IMR-90 (cell line): ENCODE measurements at regions not wholly inside any gene's neighbourhood (a gene's known extent, or its start where the extent isn't known, plus 50 kb on each side); places are given as distances from the start of the nearest gene placed in this dataset.

Experiments
- ATAC-seq: fragments of 200-7000 bp; cut with Tn5 transposase; 2 replicates; pipeline ENCODE4 v1.9.1; 2020; ENCODE audit warnings: low read depth, mild to moderate bottlenecking, moderate library complexity
- BruUV-seq: library from RNA; stranded (reverse); fragments of 400-500 nt; replicated peaks from 2 replicates; lab custom pipeline; 2021; lab: Mats Ljungman, UMichigan
- CTCF ChIA-PET: fragments of 300-600 bp; formaldehyde crosslinking; extraction: SDS; loops from one replicate; lab custom pipeline; 2021; ENCODE audit warnings: antibody characterized with exemption; lab: Yijun Ruan, JAX
- POLR2A ChIA-PET: fragments of 300-600 bp; sonication (Branson Sonifier 250); formaldehyde crosslinking; loops from one replicate; lab custom pipeline; 2022; ENCODE audit warnings: antibody characterized with exemption; ENCODE audit not compliant: unreplicated experiment; lab: Charles Lee
- DNase-seq: peaks from one replicate; pipeline ENCODE4 v3.0.0; 2013
- H2AFZ ChIP-seq: replicated peaks from 2 replicates; pipeline ENCODE3; 2013; ENCODE audit warnings: low read length, mild to moderate bottlenecking; ENCODE audit not compliant: poor library complexity
- H2AK5ac ChIP-seq: 2 replicates; pipeline ENCODE4 v1.6.1; 2013; ENCODE audit warnings: low read depth, low read length, inconsistent platforms
- H2AK9ac ChIP-seq: replicated peaks from 2 replicates; pipeline ENCODE3; 2013; ENCODE audit warnings: mild to moderate bottlenecking, low read depth, low read length, moderate library complexity; ENCODE audit not compliant: poor library complexity
- H2BK120ac ChIP-seq: 2 replicates; pipeline ENCODE4 v1.6.1; 2013; ENCODE audit warnings: low read depth, low read length, inconsistent platforms
- H2BK15ac ChIP-seq: 3 replicates; pipeline ENCODE4 v1.6.1; 2013; ENCODE audit warnings: low read depth, low read length, inconsistent platforms
- H2BK20ac ChIP-seq: 2 replicates; pipeline ENCODE4 v1.6.1; 2013; ENCODE audit warnings: low read depth, mild to moderate bottlenecking, inconsistent platforms, low read length, moderate library complexity
- H2BK5ac ChIP-seq: 2 replicates; pipeline ENCODE4 v1.6.1; 2013; ENCODE audit warnings: mild to moderate bottlenecking, low read depth, low read length, inconsistent platforms; ENCODE audit not compliant: poor library complexity, severe bottlenecking
- H3K14ac ChIP-seq: replicated peaks from 2 replicates; pipeline ENCODE4 v1.6.1; 2013; ENCODE audit warnings: low read depth, low read length, inconsistent platforms
- H3K18ac ChIP-seq: 2 replicates; pipeline ENCODE4 v1.6.1; 2013; ENCODE audit warnings: low read depth, low read length, control low read depth
- H3K23ac ChIP-seq: 2 replicates; pipeline ENCODE4 v1.6.1; 2013; ENCODE audit warnings: low read depth, low read length, inconsistent platforms
- H3K27ac ChIP-seq: 2 replicates; pipeline ENCODE4 v1.5.1; 2013; ENCODE audit warnings: mild to moderate bottlenecking, control low read depth, low read length; ENCODE audit not compliant: insufficient read depth
- H3K27me3 ChIP-seq: 2 replicates; pipeline ENCODE4 v1.6.1; 2013; ENCODE audit warnings: low read length; ENCODE audit not compliant: control insufficient read depth, insufficient read depth
- H3K36me3 ChIP-seq: 2 replicates; pipeline ENCODE4 v1.6.1; 2013; ENCODE audit warnings: low read length, mixed read lengths; ENCODE audit not compliant: control insufficient read depth, insufficient read depth
- H3K4ac ChIP-seq: 2 replicates; pipeline ENCODE4 v1.6.1; 2013; ENCODE audit warnings: low read depth, low read length, inconsistent platforms
- H3K4me1 ChIP-seq: 2 replicates; pipeline ENCODE4 v1.6.1; 2013; ENCODE audit warnings: low read length, mixed read lengths; ENCODE audit not compliant: control insufficient read depth, insufficient read depth
- H3K4me2 ChIP-seq: 2 replicates; pipeline ENCODE4 v1.6.1; 2013; ENCODE audit warnings: low read depth, mild to moderate bottlenecking, control low read depth, low read length, moderate library complexity
- H3K4me3 ChIP-seq: 2 replicates; pipeline ENCODE4 v1.5.1; 2013; ENCODE audit warnings: low read depth, mild to moderate bottlenecking, control low read depth, low read length, moderate library complexity; ENCODE audit not compliant: insufficient read depth
- H3K56ac ChIP-seq: 2 replicates; pipeline ENCODE4 v1.6.1; 2013; ENCODE audit warnings: low read length, inconsistent platforms; ENCODE audit not compliant: insufficient read depth; ENCODE audit errors: extremely low read depth
- H3K79me1 ChIP-seq, 2 experiments: 2 replicates each; pipeline ENCODE4 v1.6.1; 2013; ENCODE audit warnings: low read length in 2 of 2, inconsistent platforms in 1 of 2, low read depth in 1 of 2
- H3K9ac ChIP-seq: 2 replicates; pipeline ENCODE4 v1.6.1; 2013; ENCODE audit warnings: low read depth, low read length, control low read depth
- H3K9me1 ChIP-seq: 2 replicates; pipeline ENCODE4 v1.6.1; 2013; ENCODE audit warnings: low read length, inconsistent platforms; ENCODE audit not compliant: insufficient read depth
- H3K9me3 ChIP-seq: 2 replicates; pipeline ENCODE4 v1.6.1; 2013; ENCODE audit warnings: low read length; ENCODE audit not compliant: control insufficient read depth, insufficient read depth
- H4K20me1 ChIP-seq: 2 replicates; pipeline ENCODE4 v1.6.1; 2013; ENCODE audit warnings: low read length, inconsistent platforms; ENCODE audit not compliant: insufficient read depth
- H4K5ac ChIP-seq: 2 replicates; pipeline ENCODE4 v1.6.1; 2013; ENCODE audit warnings: mild to moderate bottlenecking, low read depth, low read length, control low read depth
- H4K8ac ChIP-seq, 2 experiments: 2 replicates each; pipeline ENCODE4 v1.6.1; 2013; ENCODE audit warnings: low read depth in 2 of 2, low read length in 2 of 2, control low read depth in 1 of 2, inconsistent platforms in 1 of 2
- H4K91ac ChIP-seq: 2 replicates; pipeline ENCODE4 v1.6.1; 2013; ENCODE audit warnings: low read depth, low read length, inconsistent platforms; ENCODE audit not compliant: insufficient read depth
- BHLHE40 ChIP-seq: fragments of 150-350 bp; IDR thresholded peaks from 2 replicates; pipeline ENCODE4 v1.6.1; 2016; ENCODE audit warnings: mild to moderate bottlenecking, low read depth, low read length
- CEBPB ChIP-seq: IDR thresholded peaks from 2 replicates; pipeline ENCODE4 v1.6.1; 2012; ENCODE audit warnings: low read depth, low read length, improper control_type of control experiment
- CHD1 ChIP-seq: IDR thresholded peaks from 2 replicates; pipeline ENCODE4 v1.6.1; 2012; ENCODE audit warnings: low read depth, low read length, improper control_type of control experiment
- CTCF ChIP-seq: conservative IDR thresholded peaks from 2 replicates; pipeline ENCODE4 v1.5.1; 2012; ENCODE audit warnings: mild to moderate bottlenecking, low read depth, low read length, improper control_type of control experiment
- ELK1 ChIP-seq: fragments of 150-350 bp; IDR thresholded peaks from 2 replicates; pipeline ENCODE4 v1.6.1; 2016; ENCODE audit warnings: low read depth, mild to moderate bottlenecking, low read length, moderate library complexity, borderline replicate concordance
- FOS ChIP-seq: fragments of 150-350 bp; IDR thresholded peaks from 2 replicates; pipeline ENCODE4 v1.6.1; 2016; ENCODE audit warnings: low read depth, low read length
- MAFK ChIP-seq: IDR thresholded peaks from 2 replicates; pipeline ENCODE4 v1.6.1; 2012; ENCODE audit warnings: low read depth, low read length, improper control_type of control experiment
- MAZ ChIP-seq: IDR thresholded peaks from 2 replicates; pipeline ENCODE4 v1.6.1; 2012; ENCODE audit warnings: low read depth, mild to moderate bottlenecking, low read length, improper control_type of control experiment, moderate library complexity, borderline replicate concordance
- MXI1 ChIP-seq: IDR thresholded peaks from 2 replicates; pipeline ENCODE4 v1.6.1; 2012; ENCODE audit warnings: low read depth, mild to moderate bottlenecking, low read length, moderate library complexity, borderline replicate concordance
- NFE2L2 ChIP-seq: fragments of 150-350 bp; IDR thresholded peaks from 2 replicates; pipeline ENCODE4 v1.6.1; 2016; ENCODE audit warnings: low read depth, mild to moderate bottlenecking, low read length
- POLR2A ChIP-seq: IDR thresholded peaks from 2 replicates; pipeline ENCODE4 v1.6.1; 2012; ENCODE audit warnings: mild to moderate bottlenecking, low read depth, low read length
- RAD21 ChIP-seq: IDR thresholded peaks from 2 replicates; pipeline ENCODE4 v1.6.1; 2012; ENCODE audit warnings: low read length, improper control_type of control experiment
- RCOR1 ChIP-seq: IDR thresholded peaks from 2 replicates; pipeline ENCODE4 v1.6.1; 2012; ENCODE audit warnings: mild to moderate bottlenecking, low read length, improper control_type of control experiment; ENCODE audit not compliant: insufficient replicate concordance
- RFX5 ChIP-seq: IDR thresholded peaks from 2 replicates; pipeline ENCODE4 v1.8.0; 2012; ENCODE audit warnings: low read depth, mild to moderate bottlenecking, low read length, moderate library complexity
- SMC3 ChIP-seq: fragments of 150-350 bp; IDR thresholded peaks from 2 replicates; pipeline ENCODE4 v1.6.1; 2016; ENCODE audit warnings: low read depth, mild to moderate bottlenecking, antibody characterized with exemption, low read length, moderate library complexity
- USF2 ChIP-seq: fragments of 150-350 bp; IDR thresholded peaks from 2 replicates; pipeline ENCODE4 v1.6.1; 2017; ENCODE audit warnings: mild to moderate bottlenecking, antibody characterized with exemption, low read length, low read depth
- WGBS, 2 experiments: methylation state at CpG; one replicate each; pipeline versions ENCODE4 v1.1.5 to v1.1.7; 2013; ENCODE audit warnings: missing lambda C conversion rate in 2 of 2; ENCODE audit not compliant: insufficient read length in 1 of 2; ENCODE audit errors: extremely low coverage in 2 of 2; 5-methylcytosine and 5-hydroxymethylcytosine counted together
- dilution Hi-C: fragments of 300-500 bp; cut with HindIII; formaldehyde crosslinking; loops from one replicate; pipeline ENCODE4 v1.14.3; 2018; ENCODE audit warnings: low sequenced_read_pairs; ENCODE audit not compliant: unreplicated experiment
- in situ Hi-C: fragments of 300-500 bp; cut with MboI; formaldehyde crosslinking; loops from 3 replicates; pipeline ENCODE4 v1.14.3; 2019; ENCODE audit warnings: low sequenced_read_pairs, inconsistent platforms, mixed read lengths
- intact Hi-C: fragments of 100-400 bp; cut with micrococcal nuclease; formaldehyde crosslinking; loops from 2 replicates; pipeline ENCODE4 v1.10.0; 2022

- Histone ChIP-seq H3K27ac (no peak overlapping the region), H4K20me1 (no peaks in the 10 kb centered on the region), H3K9me3 (no peaks in the 10 kb centered on the region), H4K91ac (no peak overlapping the region), H3K27me3 (no peaks in the 10 kb centered on the region), H2AFZ (no peak overlapping the region), H4K8ac (no peak overlapping the region), H3K56ac (no peak overlapping the region), H3K9ac (no peak overlapping the region), H3K79me1 (no peaks in the 10 kb centered on the region), H3K18ac (no peak overlapping the region), H4K5ac (no peak overlapping the region), H3K36me3 (no peaks in the 10 kb centered on the region), H3K14ac (no peak overlapping the region), H2BK120ac (no peak overlapping the region), H2BK15ac (no peak overlapping the region), H3K4me1 (no peaks in the 10 kb centered on the region), H3K9me1 (no peaks in the 10 kb centered on the region), H2BK20ac (no peak overlapping the region), H3K4me2 (no peak overlapping the region), H2AK9ac (no peak overlapping the region), H3K4me3 (no peak overlapping the region), H2BK5ac (no peak overlapping the region), H3K4ac (no peak overlapping the region), H3K23ac (no peak overlapping the region), H2AK5ac (no peak overlapping the region)
- ATAC-seq (no peak), DNase-seq (no peak)
- BruUV-seq, result no TSS peak
- in situ Hi-C loops (no loop called here), dilution Hi-C loops (no loop called here), intact Hi-C loops (no loop called here)
- ChIA-PET POLR2A (no interaction called here), CTCF (interaction anchor here (0.9 kb wide), 1 partner anchor 12 kb away, joined by 3 read pairs; no protein-coding TSS in a partner anchor)
- TF ChIP-seq CTCF (no peak), MAFK (no peak), RAD21 (no peak), CEBPB (no peak), BHLHE40 (no peak), CHD1 (no peak), MAZ (no peak), RFX5 (no peak), NFE2L2 (no peak), USF2 (no peak), SMC3 (no peak), RCOR1 (no peak), MXI1 (no peak), POLR2A (no peak), FOS (no peak), ELK1 (no peak)
- no CpG with 5 or more reads among the region's 1 CpG for WGBS, 2 experiments
Measured at GRCh38 chr6:91796603-91797002, 1209.7 kb upstream of the MAP3K7 start.
